Esophagus mucosa (tissue), 1 donor: ENCODE measurements at regions not wholly inside any gene's neighbourhood (a gene's known extent, or its start where the extent isn't known, plus 50 kb on each side); places are given as distances from the start of the nearest gene placed in this dataset.

Experiments
- ATAC-seq: fragments of 200-7000 bp; cut with Tn5 transposase; one replicate; pipeline ENCODE4 v1.9.1; 2020
- donor health status: DM: yes; HTN: yes; CAD: no.

GRCh38 chr7:47040795-47041347, 541.0 kb downstream of the TNS3 start:
- no peak for ATAC-seq

- no peak for ATAC-seq
These were observed 542.0 kb downstream of the TNS3 start for GRCh38 chr7:47039904-47040303.

- no peak for ATAC-seq
These were observed 542.7 kb downstream of the TNS3 start for GRCh38 chr7:47039089-47039648.

DNA sequence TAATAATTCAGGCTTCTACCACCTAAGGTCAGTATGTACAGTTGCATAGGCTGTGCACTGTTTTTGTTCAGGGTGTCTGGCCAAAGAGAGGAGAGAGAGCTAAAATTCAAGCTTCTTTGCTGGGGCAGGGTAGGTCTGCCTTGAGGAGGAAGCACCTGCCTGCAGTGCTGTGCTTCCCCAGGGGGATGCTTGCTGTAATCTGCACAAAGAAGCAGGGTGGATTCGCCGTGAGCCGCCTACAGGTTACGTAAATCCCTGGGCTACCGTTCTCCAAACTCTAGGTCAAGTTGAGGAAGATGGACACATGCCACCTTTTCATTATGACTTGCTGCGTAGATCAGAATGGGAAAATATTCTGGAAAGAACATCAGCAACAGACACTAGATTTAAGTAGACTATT, 543.3 kb downstream of the TNS3 start:
- no peak for ATAC-seq

DNA sequence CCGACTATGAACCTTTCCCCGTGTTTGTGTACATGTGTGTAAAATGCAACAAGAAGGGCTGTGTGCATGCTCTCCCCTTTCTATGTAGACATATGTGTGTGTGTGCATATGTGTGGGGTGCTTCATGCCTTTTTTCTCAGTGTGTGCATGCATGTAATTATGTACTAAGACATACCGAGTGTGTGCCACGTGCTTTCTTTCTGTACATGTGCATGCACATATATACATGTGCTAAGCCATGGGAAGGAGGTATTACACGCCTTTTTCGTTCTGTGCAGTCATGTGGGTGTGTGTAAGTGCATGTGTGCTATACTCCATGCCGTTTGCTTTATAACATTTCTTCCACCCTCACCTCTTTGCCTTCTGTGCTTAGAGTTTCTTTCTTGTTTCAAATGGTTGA, 544.3 kb downstream of the TNS3 start:
- no peak for ATAC-seq

- no peak for ATAC-seq
These were observed 545.0 kb downstream of the TNS3 start for GRCh38 chr7:47036909-47037308.

DNA sequence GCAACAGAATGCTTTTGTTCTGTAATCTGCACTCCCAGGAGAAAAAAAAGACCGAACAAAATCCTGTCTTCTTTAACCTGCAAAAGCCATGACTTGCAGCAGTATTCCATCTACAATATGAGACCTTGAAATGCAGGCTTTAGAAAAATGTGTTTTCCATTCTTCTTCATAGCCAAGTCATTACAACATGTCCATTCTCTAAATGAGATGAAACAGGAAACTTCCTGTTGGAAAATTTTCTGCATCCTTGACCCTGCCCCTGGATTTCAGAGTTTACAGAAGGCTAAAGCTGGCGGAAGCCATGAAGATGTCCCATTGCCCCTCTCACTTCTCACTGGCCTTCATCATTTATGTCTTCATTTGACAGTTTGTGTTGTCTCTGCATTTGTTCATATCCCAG, 546.4 kb downstream of the TNS3 start:
- ATAC-seq, result no peak

GRCh38 chr7:47034180-47034579, 547.7 kb downstream of the TNS3 start:
- no peak for ATAC-seq

- ATAC-seq, result no peak
These were observed 549.4 kb downstream of the TNS3 start for GRCh38 chr7:47032536-47032908.

GRCh38 chr7:47031786-47032535, 550.0 kb downstream of the TNS3 start:
- no peak for ATAC-seq

- ATAC-seq, result no peak
These were observed 553.6 kb downstream of the TNS3 start for GRCh38 chr7:47028284-47028683.

DNA sequence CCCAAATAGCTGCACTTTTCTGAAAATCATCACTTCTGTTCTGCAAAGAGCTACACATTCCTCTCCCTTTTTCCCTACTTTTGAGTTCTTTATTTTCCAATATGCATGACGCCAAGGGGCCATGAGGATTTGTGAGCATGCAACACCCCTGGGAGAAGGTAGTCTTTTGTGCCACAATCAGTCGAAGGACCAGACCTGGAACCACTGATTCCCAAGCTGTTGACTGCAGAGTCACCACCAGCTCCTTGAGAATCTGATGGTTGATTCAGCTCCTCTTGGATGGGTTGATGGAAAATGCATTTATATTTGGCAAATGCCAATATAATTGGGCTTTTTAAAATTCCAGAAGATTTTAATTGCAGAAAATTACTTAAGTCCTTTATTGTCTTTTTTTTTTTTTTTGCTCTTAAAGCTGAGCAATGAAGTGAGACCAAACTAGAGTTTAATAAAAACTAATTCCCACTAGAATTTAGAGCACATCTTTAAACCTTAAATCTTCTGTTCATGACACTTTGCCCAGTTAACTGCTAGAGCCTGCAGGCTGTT, 554.1 kb downstream of the TNS3 start:
- no peak for ATAC-seq

DNA sequence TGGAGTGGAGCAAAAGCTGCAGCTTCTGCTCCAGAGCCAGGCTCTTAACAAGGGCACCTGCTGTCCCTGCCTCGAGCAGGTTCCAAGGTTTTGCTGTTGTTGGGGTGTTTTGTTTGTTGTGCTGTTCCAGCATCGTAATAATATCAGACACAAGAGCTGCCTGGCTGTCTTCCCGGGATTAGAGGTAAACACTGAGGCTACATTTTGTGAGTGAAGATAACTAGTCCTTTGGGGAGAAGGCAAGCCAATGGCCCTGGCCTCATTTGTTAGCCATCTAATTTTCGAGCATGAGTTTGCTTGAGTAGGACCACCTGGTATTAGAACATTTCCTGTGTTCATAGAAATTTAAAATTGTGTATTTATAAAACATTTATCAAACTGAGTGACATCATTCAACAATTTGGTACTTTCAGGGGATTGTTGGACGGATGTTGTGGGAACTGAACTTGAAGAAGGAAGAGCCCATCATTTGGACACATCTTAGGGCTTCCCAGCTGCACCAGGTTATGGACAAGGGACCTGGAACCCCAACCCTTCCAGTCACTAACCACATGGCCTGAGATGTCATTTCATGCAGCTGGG, 555.0 kb downstream of the TNS3 start:
- ATAC-seq, result no peak

DNA sequence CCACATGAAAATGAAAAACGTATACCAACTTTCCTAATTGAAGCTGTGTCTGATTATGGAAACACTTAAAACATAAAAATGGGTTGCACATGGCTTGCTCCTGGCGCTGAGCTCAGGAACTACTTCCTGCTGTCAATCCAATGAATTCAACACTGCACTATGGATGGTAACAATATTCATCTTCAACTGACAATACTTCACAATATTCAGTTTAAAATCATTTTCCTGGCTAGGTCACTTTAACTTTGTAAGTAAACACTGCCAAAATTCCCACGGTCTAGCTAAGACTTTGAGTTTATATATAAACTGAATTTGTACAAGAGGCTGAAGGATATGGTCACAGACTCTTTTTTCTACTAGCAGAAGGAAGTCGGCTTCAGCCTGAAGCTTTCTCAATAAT, 556.9 kb downstream of the TNS3 start:
- no peak for ATAC-seq

DNA sequence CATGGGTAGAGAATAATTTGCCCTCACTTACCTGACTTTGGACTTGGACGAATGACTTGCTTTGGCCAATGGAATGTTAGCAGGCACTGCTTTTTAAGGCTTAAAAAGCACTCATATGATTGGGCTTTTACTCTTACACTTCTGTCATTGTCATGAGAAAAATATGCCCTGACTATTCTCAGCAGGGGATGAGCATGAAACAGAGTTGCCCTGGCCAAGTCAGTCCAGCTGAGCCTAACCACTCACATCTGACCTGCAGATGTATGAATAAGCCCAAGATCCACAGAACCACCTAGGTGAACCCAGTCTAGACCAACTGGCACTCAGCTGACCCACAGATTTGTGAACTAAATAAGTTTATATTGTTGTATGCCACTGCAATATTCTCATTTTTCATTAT, 573.5 kb downstream of the TNS3 start:
- ATAC-seq, result no peak

DNA sequence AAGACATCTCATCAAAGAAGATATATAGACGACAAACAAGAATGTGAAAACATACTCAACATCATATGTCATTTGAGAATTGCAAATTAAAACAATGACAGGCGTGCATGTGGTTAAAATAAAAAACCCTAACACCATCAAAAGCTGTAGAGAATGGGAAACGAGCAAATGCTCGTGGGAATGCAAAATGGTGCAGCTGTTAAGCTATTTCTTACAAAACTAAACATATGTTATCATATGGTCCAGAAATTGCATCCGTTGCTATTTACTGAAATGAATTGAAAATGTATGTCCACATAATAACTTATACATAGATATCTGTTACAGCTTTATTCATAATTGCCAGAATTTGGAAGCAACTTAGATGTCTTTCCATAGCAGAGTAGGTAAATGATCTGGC, 574.4 kb downstream of the TNS3 start:
- ATAC-seq, result no peak

GRCh38 chr7:47000561-47000960, 581.4 kb downstream of the TNS3 start:
- no peak for ATAC-seq

- no peak for ATAC-seq
These were observed 582.0 kb downstream of the TNS3 start for GRCh38 chr7:46999866-47000265.

DNA sequence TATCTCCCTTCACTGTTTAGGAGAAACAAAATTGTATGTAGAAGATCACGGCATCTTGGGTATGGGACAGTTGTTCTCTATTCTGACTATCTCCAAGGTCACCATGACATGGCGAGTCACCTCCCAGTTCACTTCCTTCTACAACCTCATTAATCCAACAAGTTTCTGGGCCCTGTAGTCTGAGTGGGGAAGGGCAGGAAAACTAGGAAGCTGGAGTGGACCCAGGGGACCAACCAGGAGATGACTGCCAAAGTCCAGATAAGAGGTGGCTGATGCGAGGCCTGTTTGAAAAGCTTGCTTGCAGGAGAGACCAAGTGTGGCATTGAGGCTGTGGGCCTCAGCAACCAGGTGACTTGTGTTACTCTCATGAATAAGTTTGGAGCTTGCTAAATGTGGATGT, 584.9 kb downstream of the TNS3 start:
- ATAC-seq, result no peak

GRCh38 chr7:46993396-46993795, 588.5 kb downstream of the TNS3 start:
- ATAC-seq, result peak; percentile 48

DNA sequence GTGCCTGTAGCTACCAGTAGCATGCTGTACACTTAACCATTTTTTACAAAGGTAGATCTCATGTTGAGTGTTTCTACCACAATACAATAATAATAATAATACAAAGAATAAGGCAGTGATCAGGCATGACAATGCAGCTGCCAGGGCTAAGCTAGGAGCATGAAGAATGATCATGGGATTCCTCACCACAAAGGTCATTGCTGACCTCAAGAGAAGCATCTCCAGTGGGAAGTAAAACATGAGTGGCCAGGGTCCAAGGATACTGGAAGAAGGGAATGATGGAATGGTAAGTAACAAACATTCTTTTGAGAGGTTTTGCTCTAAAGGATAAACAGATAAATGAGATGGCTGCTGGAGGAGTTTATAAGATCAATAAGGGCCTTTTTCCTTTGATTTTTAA, 591.1 kb downstream of the TNS3 start:
- ATAC-seq, result no peak

DNA sequence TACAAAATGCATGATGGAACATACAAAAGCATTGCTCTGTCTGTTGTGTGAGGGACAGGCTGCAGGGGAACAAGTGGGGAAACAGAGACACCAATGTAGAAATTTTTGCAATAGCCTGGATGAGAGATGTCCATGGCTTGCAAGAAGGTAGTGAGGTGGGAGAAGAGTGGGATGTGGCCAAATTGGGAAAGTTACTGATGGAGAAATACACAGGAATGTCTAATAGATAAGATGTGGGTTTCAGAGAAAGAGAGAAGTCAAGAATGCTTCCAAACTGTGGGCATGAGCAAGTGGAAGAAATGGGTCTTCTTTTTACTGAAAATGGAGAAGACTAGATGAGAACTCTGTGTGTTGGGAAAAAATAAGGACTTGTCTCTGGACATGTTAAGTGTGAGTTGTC, 592.7 kb downstream of the TNS3 start:
- ATAC-seq, result no peak

DNA sequence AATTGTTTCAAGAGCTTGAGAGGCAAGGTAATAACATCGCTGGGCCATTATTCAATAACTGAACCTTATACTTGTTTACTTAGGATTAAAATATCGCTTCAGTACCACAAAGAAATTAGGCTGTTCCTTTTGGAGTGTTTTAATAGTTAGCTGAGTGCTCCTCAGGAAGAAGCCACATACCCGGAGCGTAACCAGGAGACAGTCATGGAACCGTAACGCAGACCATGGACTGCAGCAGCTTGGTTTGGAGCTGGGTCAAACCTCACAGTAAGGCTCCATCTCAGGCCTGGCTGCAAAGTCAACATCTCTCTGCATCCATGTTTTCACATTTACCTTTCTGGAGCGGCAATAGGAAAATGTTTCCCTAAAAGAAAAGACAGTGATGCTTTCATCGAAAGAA, 599.0 kb downstream of the TNS3 start:
- ATAC-seq, result no peak

GRCh38 chr7:46979439-46979838, 602.5 kb downstream of the TNS3 start:
- ATAC-seq, result no peak
